NCI-H82 (cell line): ENCODE measurements at regions not wholly inside any gene's neighbourhood (a gene's known extent, or its start where the extent isn't known, plus 50 kb on each side); places are given as distances from the start of the nearest gene placed in this dataset.

Experiments
- DNase-seq: peaks from one replicate; lab custom pipeline; 2025; lab: John Stamatoyannopoulos, UW

- DNase-seq = no peak
These were observed 612.6 kb downstream of the TBC1D22A start for GRCh38 chr22:47374901-47375575.

GRCh38 chr22:47374273-47374771 lies 611.9 kb downstream of the TBC1D22A start:
- no peak for DNase-seq

- DNase-seq = no peak
These were observed 611.3 kb downstream of the TBC1D22A start for GRCh38 chr22:47373648-47374272.

- DNase-seq = no peak
These were observed 610.3 kb downstream of the TBC1D22A start for GRCh38 chr22:47372596-47373385.

- no peak for DNase-seq
These were observed 609.7 kb downstream of the TBC1D22A start for GRCh38 chr22:47372111-47372581.

GRCh38 chr22:47371263-47372090 lies 609.0 kb downstream of the TBC1D22A start:
- DNase-seq = no peak

GRCh38 chr22:47370448-47371262 lies 608.2 kb downstream of the TBC1D22A start:
- no peak for DNase-seq

- DNase-seq = no peak
These were observed 607.1 kb downstream of the TBC1D22A start for GRCh38 chr22:47369431-47370015.

- DNase-seq = no peak
These were observed 606.6 kb downstream of the TBC1D22A start for GRCh38 chr22:47369020-47369419.

- DNase-seq = no peak
These were observed 605.8 kb downstream of the TBC1D22A start for GRCh38 chr22:47367993-47368945.

- no peak for DNase-seq
These were observed 604.7 kb downstream of the TBC1D22A start for GRCh38 chr22:47367107-47367690.

- no peak for DNase-seq
These were observed 603.7 kb downstream of the TBC1D22A start for GRCh38 chr22:47366026-47366767.

GRCh38 chr22:47361247-47361646 lies 598.8 kb downstream of the TBC1D22A start:
- no peak for DNase-seq

GRCh38 chr22:47357493-47357892 lies 595.0 kb downstream of the TBC1D22A start:
- DNase-seq = no peak

GRCh38 chr22:47357086-47357485 lies 594.6 kb downstream of the TBC1D22A start:
- DNase-seq = no peak

- DNase-seq = peak; percentile 44
These were observed 594.1 kb downstream of the TBC1D22A start for GRCh38 chr22:47356511-47357011.

GRCh38 chr22:47355776-47356510 lies 593.5 kb downstream of the TBC1D22A start:
- DNase-seq = peak; percentile 48
